Kidney (tissue), 13 donors: ENCODE measurements at regions not wholly inside any gene's neighbourhood (a gene's known extent, or its start where the extent isn't known, plus 50 kb on each side); places are given as distances from the start of the nearest gene placed in this dataset.

Source experiments
- DNase-seq, 5 donors: peaks; one replicate each; pipeline ENCODE4 v3.0.0-alpha.2; 2013 to 2020
- FAIRE-seq: peaks from 2 replicates; lab custom pipeline; 2012; peaks lifted over from hg19 to GRCh38; lab: Jason Lieb, UNC
- H3K27ac ChIP-seq, 2 donors: one replicate each; pipeline ENCODE4 v1.7.0; 2013; ENCODE audit warnings: low read depth in 2 of 2, low read length in 2 of 2, inconsistent platforms in 1 of 2
- H3K27me3 ChIP-seq: one replicate; pipeline ENCODE4 v1.7.1; 2013; ENCODE audit warnings: low read length, inconsistent platforms; ENCODE audit not compliant: control insufficient read depth, insufficient read depth
- H3K36me3 ChIP-seq, 3 donors: one replicate each; pipeline versions ENCODE4 v1.7.0 to v1.7.1; 2013; ENCODE audit warnings: low read length in 3 of 3, control low read depth in 1 of 3, inconsistent platforms in 1 of 3; ENCODE audit not compliant: insufficient read depth in 3 of 3, control insufficient read depth in 2 of 3
- H3K4me1 ChIP-seq, 3 donors: one replicate each; pipeline versions ENCODE4 v1.7.0 to v1.7.1; 2013; ENCODE audit warnings: low read length in 3 of 3, inconsistent platforms in 1 of 3, low read depth in 1 of 3; ENCODE audit not compliant: control insufficient read depth in 2 of 3, insufficient read depth in 2 of 3
- H3K4me3 ChIP-seq, 3 donors: one replicate each; pipeline versions ENCODE4 v1.7.0 to v1.8.1; 2013; ENCODE audit warnings: low read length in 3 of 3, control low read depth in 1 of 3, inconsistent platforms in 1 of 3
- H3K9ac ChIP-seq, 3 donors: one replicate each; pipeline versions ENCODE4 v1.7.0 to v1.7.1; 2013; ENCODE audit warnings: low read length in 3 of 3, control low read depth in 1 of 3, inconsistent platforms in 1 of 3
- H3K9me3 ChIP-seq, 3 donors: one replicate each; pipeline versions ENCODE4 v1.7.0 to v1.7.1; 2013; ENCODE audit warnings: low read length in 3 of 3, control low read depth in 1 of 3, inconsistent platforms in 1 of 3; ENCODE audit not compliant: control insufficient read depth in 2 of 3, insufficient read depth in 1 of 3
- CTCF ChIP-seq: IDR thresholded peaks from 3 replicates; pipeline ENCODE4 v1.5.1; 2012; ENCODE audit warnings: mild to moderate bottlenecking, moderate library complexity, borderline replicate concordance; ENCODE audit not compliant: insufficient read depth; ENCODE audit errors: extremely low read depth
- intact Hi-C: fragments of 100-400 bp; cut with DNase I; formaldehyde crosslinking; loops from one replicate; pipeline ENCODE4 v1.11.1; 2022
- donor health status: control.
- donor health status: control.
- donor health status: control.
- donor health status: control.
- donor health status: control.
- donor health status: DM: yes; HTN: yes; CAD: no.
- donor health status: Normal renal cell carcinoma (clear cell type).

GRCh38 chr4:186360551-186360950 lies 94.6 kb downstream of the F11 start:
- peaks cover 0 to 15% (median 3%) of the 10 kb centered on the region in 3 donors for H3K9me3 ChIP-seq
- TF ChIP-seq CTCF, result no peak
- no peaks in the 10 kb centered on the region for H3K27me3 ChIP-seq
- H3K36me3 ChIP-seq, result no peaks in the 10 kb centered on the region
- no peak overlapping the region for H3K27ac ChIP-seq
- H3K9ac ChIP-seq, result no peak overlapping the region
- DNase-seq, result no peak
- H3K4me3 ChIP-seq, result no peak overlapping the region
- intact Hi-C loops, result no loop called here
- FAIRE-seq, result no peak
- no peaks in the 10 kb centered on the region for H3K4me1 ChIP-seq

GRCh38 chr4:186351668-186352194 lies 85.7 kb downstream of the F11 start:
- no peak for TF ChIP-seq CTCF
- Histone ChIP-seq H3K36me3 (no peaks in the 10 kb centered on the region), H3K27ac (no peak overlapping the region), H3K27me3 (no peaks in the 10 kb centered on the region), H3K9ac (no peak overlapping the region), H3K9me3 (no peaks in the 10 kb centered on the region), H3K4me1 (no peaks in the 10 kb centered on the region), H3K4me3 (no peak overlapping the region)
- intact Hi-C loops, result no loop called here
- DNase-seq (no peak), FAIRE-seq (no peak)

GRCh38 chr4:186348433-186348832 lies 82.4 kb downstream of the F11 start:
- no peak for DNase-seq
- H3K4me1 ChIP-seq, result no peaks in the 10 kb centered on the region
- H3K9ac ChIP-seq, result no peak overlapping the region
- no peak overlapping the region for H3K4me3 ChIP-seq
- H3K9me3 ChIP-seq, result no peaks in the 10 kb centered on the region
- FAIRE-seq, result no peak
- H3K36me3 ChIP-seq, result no peaks in the 10 kb centered on the region
- H3K27me3 ChIP-seq, result no peaks in the 10 kb centered on the region
- H3K27ac ChIP-seq, result no peak overlapping the region
- intact Hi-C loops, result no loop called here
- TF ChIP-seq CTCF, result no peak

- peak in 4 of 5 donors; percentile 41 to 60 (median 46) for DNase-seq
- Histone ChIP-seq H3K4me1 (no peaks in the 10 kb centered on the region), H3K27me3 (no peaks in the 10 kb centered on the region), H3K36me3 (no peaks in the 10 kb centered on the region), H3K9me3 (no peaks in the 10 kb centered on the region), H3K4me3 (no peak overlapping the region), H3K9ac (no peak overlapping the region), H3K27ac (no peak overlapping the region)
- FAIRE-seq, result no peak
- intact Hi-C loops, result no loop called here
- no peak for TF ChIP-seq CTCF
Measured at GRCh38 chr4:186347743-186348142, 81.8 kb downstream of the F11 start.
